Gastrocnemius medialis (tissue), 4 donors: ENCODE measurements at regions not wholly inside any gene's neighbourhood (a gene's known extent, or its start where the extent isn't known, plus 50 kb on each side); places are given as distances from the start of the nearest gene placed in this dataset.
"Not testable (repeated sequence)": the region's sequence is repeated elsewhere in the genome, so short reads cannot be mapped to it uniquely, and the experiment has no call there.

ENCODE experiments used
- ATAC-seq, 2 donors: fragments of 150-250 bp; one replicate each; pipeline ENCODE4 v1.9.1; 2016
- DNase-seq, 2 donors: peaks; one replicate each; pipeline ENCODE4 v3.0.0-alpha.2; 2019
- H3K27ac ChIP-seq, 4 donors: fragments of 200-600 bp; sonication (generic); 1 replicate in 1 of 4; 2 replicates in 3 of 4; pipeline ENCODE4 v1.5.1; 2016 to 2018; ENCODE audit warnings: mild to moderate bottlenecking in 2 of 4, moderate library complexity in 1 of 4
- H3K27me3 ChIP-seq, 3 donors: fragments of 200-600 bp; sonication (generic) in 2 of 3; 1 replicate in 1 of 3; 2 replicates in 2 of 3; pipeline versions ENCODE4 v1.5.1 to v1.6.0; 2016 to 2019; ENCODE audit warnings: mild to moderate bottlenecking in 1 of 3, moderate library complexity in 1 of 3
- H3K36me3 ChIP-seq, 2 donors: fragments of 200-600 bp; sonication (generic) in 1 of 2; one replicate each; pipeline ENCODE4 v1.5.1; 2017 to 2018
- H3K4me1 ChIP-seq, 2 donors: fragments of 200-600 bp; sonication (generic) in 1 of 2; one replicate each; pipeline ENCODE4 v1.5.1; 2016 to 2017; ENCODE audit warnings: mild to moderate bottlenecking in 2 of 2
- H3K4me3 ChIP-seq, 4 donors: fragments of 200-600 bp; sonication (generic) in 3 of 4; 1 replicate in 1 of 4; 2 replicates in 3 of 4; pipeline ENCODE4 v1.5.1; 2016 to 2019; ENCODE audit warnings: mild to moderate bottlenecking in 2 of 4
- H3K9me3 ChIP-seq, 3 donors: fragments of 200-600 bp; sonication (generic) in 2 of 3; 1 replicate in 1 of 3; 2 replicates in 2 of 3; pipeline ENCODE4 v1.5.1; 2016 to 2019
- in situ Hi-C, 4 donors: fragments of 200-750 bp; cut with MboI; loops; one replicate each; pipeline versions ENCODE4 v1.15.0 to v1.8.0; 2017; ENCODE audit warnings: low sequenced_read_pairs in 4 of 4
- intact Hi-C: fragments of 100-400 bp; cut with DNase I; formaldehyde crosslinking; loops from one replicate; pipeline ENCODE4 v1.15.1; 2023; ENCODE audit warnings: low total_unique reads
- TF ChIP-seq, protein P1 (sequence below), 5 experiments: fragments of 450-650 bp in 3 of 5; fragments of 200-600 bp in 2 of 5; sonication (generic) in 2 of 5; IDR thresholded peaks in 4 of 5; conservative IDR thresholded peaks in 1 of 5; 1 replicate in 4 of 5; 2 replicates in 1 of 5; pipeline ENCODE4 v1.5.1; 2016 to 2019; ENCODE audit warnings: antibody characterized with exemption in 5 of 5, mild to moderate bottlenecking in 3 of 5, moderate library complexity in 3 of 5

DNA sequence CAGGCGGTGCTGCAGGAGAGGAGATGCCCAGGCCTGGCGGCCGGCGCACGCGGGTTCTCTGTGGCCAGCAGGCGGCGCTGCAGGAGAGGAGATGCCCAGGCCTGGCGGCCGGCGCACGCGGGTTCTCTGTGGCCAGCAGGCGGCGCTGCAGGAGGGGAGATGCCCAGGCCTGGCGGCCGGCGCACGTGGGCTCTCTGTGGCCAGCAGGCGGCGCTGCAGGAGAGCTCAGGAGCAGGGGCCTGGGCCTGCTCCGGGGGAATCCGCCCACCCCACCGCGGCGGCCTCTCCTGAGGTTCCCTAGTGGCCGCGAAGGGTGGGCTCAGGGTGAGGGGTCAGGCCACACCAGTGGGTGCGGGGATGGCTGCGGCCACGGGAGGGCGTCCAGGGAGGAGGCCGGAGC is 75.9 kb downstream of the OR4F16 start:
- H3K9me3 ChIP-seq, in situ Hi-C loops, H3K4me3 ChIP-seq, intact Hi-C loops, ATAC-seq, H3K27me3 ChIP-seq, H3K36me3 ChIP-seq, H3K4me1 ChIP-seq, DNase-seq, H3K27ac ChIP-seq: not testable (repeated sequence)

DNA sequence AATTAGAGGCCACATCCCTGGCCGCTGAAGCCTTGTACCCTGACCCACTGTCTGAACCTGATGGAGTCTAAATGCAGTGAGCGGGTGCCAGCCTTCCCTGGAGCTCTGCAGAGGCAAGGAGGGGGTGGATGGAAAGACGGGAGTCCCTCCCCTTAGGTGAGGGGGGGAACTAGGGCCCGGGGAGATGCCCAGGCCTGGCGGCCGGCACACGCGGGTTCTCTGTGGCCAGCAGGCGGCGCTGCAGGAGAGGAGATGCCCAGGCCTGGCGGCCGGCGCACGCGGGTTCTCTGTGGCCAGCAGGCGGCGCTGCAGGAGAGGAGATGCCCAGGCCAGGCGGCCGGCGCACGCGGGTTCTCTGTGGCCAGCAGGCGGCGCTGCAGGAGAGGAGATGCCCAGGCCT is 77.3 kb downstream of the OR4F16 start:
- H3K36me3 ChIP-seq, in situ Hi-C loops, H3K4me3 ChIP-seq, H3K27me3 ChIP-seq, intact Hi-C loops, H3K4me1 ChIP-seq, H3K9me3 ChIP-seq, ATAC-seq, H3K27ac ChIP-seq, DNase-seq: not testable (repeated sequence)

DNA sequence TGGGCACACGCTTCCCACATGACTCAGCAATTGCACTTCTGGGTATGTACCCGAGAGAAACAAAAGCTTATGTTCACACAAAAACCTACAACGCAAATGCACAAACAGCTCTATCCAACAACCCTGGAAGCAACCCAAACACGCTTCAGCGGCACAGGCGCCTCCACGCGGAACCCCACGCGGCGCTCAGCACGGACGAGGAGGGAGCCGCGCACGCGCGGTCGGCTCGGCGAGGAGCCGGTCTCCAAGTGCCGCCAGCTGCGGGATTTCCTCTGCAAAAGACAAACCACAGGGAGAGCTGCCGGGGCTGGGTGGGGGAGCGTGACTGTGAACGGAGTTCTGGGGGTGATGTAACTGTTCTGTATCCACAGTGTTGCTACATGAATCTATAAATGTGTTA is 81.2 kb downstream of the OR4F16 start:
- intact Hi-C loops, H3K9me3 ChIP-seq, H3K36me3 ChIP-seq, H3K27ac ChIP-seq, in situ Hi-C loops, H3K4me1 ChIP-seq, H3K27me3 ChIP-seq, ATAC-seq: not testable (repeated sequence)
- peak in 1 of 2 donors; percentile 9 for DNase-seq
- peak overlapping the region in 1 of 4 donors; percentile 22 for H3K4me3 ChIP-seq

DNA sequence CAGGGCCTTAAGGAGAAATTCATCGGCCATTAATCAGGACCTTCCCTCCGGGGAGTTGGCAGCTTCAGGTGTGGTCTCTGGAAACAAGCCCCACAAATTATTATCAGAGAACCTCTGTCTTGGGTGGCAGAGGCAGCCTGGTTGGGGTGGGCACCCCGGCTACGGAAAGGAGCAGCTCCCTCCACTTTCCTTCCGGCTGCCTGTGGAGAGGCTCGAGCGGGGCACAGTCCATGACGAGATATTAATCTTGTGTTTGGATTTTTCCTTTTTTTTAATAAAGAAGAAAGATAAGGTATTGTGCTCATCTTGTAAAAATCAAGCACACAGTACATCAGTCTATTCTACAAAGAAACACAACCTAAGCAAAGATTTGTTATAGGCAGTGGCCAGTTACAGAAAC is 98.2 kb downstream of the OR4F16 start:
- H3K36me3 ChIP-seq, H3K4me3 ChIP-seq, intact Hi-C loops, in situ Hi-C loops, H3K27ac ChIP-seq, H3K4me1 ChIP-seq, ATAC-seq, H3K9me3 ChIP-seq, H3K27me3 ChIP-seq, DNase-seq: not testable (repeated sequence)

DNA sequence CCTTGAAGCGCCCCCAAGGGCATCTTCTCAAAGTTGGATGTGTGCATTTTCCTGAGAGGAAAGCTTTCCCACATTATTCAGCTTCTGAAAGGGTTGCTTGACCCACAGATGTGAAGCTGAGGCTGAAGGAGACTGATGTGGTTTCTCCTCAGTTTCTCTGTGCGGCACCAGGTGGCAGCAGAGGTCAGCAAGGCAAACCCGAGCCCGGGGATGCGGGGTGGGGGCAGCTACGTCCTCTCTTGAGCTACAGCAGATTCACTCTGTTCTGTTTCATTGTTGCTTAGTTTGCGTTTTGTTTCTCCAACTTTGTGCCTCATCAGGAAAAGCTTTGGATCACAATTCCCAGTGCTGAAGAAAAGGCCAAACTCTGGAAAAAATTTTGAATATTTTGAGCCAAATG is 100.5 kb downstream of the OR4F16 start:
- peak; percentile 17 to 35 for DNase-seq
- H3K9me3 ChIP-seq, ATAC-seq, H3K4me1 ChIP-seq, H3K27ac ChIP-seq, H3K36me3 ChIP-seq, H3K4me3 ChIP-seq, H3K27me3 ChIP-seq, in situ Hi-C loops, intact Hi-C loops: not testable (repeated sequence)
- TF ChIP-seq, protein P1, sequence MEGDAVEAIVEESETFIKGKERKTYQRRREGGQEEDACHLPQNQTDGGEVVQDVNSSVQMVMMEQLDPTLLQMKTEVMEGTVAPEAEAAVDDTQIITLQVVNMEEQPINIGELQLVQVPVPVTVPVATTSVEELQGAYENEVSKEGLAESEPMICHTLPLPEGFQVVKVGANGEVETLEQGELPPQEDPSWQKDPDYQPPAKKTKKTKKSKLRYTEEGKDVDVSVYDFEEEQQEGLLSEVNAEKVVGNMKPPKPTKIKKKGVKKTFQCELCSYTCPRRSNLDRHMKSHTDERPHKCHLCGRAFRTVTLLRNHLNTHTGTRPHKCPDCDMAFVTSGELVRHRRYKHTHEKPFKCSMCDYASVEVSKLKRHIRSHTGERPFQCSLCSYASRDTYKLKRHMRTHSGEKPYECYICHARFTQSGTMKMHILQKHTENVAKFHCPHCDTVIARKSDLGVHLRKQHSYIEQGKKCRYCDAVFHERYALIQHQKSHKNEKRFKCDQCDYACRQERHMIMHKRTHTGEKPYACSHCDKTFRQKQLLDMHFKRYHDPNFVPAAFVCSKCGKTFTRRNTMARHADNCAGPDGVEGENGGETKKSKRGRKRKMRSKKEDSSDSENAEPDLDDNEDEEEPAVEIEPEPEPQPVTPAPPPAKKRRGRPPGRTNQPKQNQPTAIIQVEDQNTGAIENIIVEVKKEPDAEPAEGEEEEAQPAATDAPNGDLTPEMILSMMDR (IDR thresholded peaks at IDR 0.05 in 4 of 5, conservative IDR thresholded peaks at IDR 0.05 in 1 of 5), result peak in 1 of 5 experiments; percentile 20
